Pancreas (tissue), 10 donors: ENCODE measurements at regions not wholly inside any gene's neighbourhood (a gene's known extent, or its start where the extent isn't known, plus 50 kb on each side); places are given as distances from the start of the nearest gene placed in this dataset.

Experiments
- ATAC-seq, 4 donors: fragments of 200-7000 bp; cut with Tn5 transposase; one replicate each; pipeline versions ENCODE4 v1.8.0 to v1.9.1; 2020; ENCODE audit warnings: mild to moderate bottlenecking in 4 of 4, moderate library complexity in 4 of 4
- DNase-seq, 6 donors: peaks; one replicate each; pipeline ENCODE4 v3.0.0-alpha.2; 2020
- FAIRE-seq: peaks from 2 replicates; lab custom pipeline; 2012; peaks lifted over from hg19 to GRCh38; lab: Jason Lieb, UNC
- H3K27ac ChIP-seq, 4 donors: fragments of 200-600 bp; sonication (generic); 1 replicate in 3 of 4; 2 replicates in 1 of 4; pipeline versions ENCODE4 v1.5.0 to v1.8.0; 2020
- H3K27me3 ChIP-seq, 4 donors: fragments of 200-600 bp; one replicate each; pipeline ENCODE4 v1.8.0; 2021
- H3K36me3 ChIP-seq, 3 donors: fragments of 200-600 bp; sonication (generic) in 1 of 3; one replicate each; pipeline versions ENCODE4 v1.5.0 to v1.8.0; 2020 to 2021
- H3K4me1 ChIP-seq, 3 donors: fragments of 200-600 bp; one replicate each; pipeline ENCODE4 v1.8.0; 2021
- H3K4me3 ChIP-seq, 4 donors: fragments of 200-600 bp; sonication (generic) in 2 of 4; one replicate each; pipeline versions ENCODE4 v1.5.0 to v1.8.0; 2020 to 2021
- H3K9me3 ChIP-seq, 4 donors: fragments of 200-600 bp; one replicate each; pipeline ENCODE4 v1.8.0; 2021
- WGBS, 2 donors: extraction: QIAGEN DNeasy Blood & Tissue Kit; methylation state at CpG; one replicate each; pipeline ENCODE4 v1.1.7; 2013; 5-methylcytosine and 5-hydroxymethylcytosine counted together
- intact Hi-C, 3 donors: fragments of 100-400 bp; cut with DNase I; formaldehyde crosslinking; loops; one replicate each; pipeline versions ENCODE4 v1.11.1 to v1.14.2; 2022
- TF ChIP-seq, protein P1 (sequence below), 4 donors: fragments of 200-600 bp; sonication (generic) in 3 of 4; IDR thresholded peaks; one replicate each; pipeline versions ENCODE4 v1.5.0 to v1.8.0; 2021; ENCODE audit warnings: antibody characterized with exemption in 4 of 4
- donor health status: healthy with polysubstance abuse.
- donor health status: DM: no; HTN: no; CAD: no; lungs with moderate emphysema.
- donor health status: DM: no; HTN: no; CAD: no.
- donor health status: control.
- donor health status: control.
- donor health status: Bipolar disorder and iron deficiency.
- donor health status: DM: yes; HTN: yes; CAD: no.
- donor health status: DM: no; HTN: no; CAD: no.
- donor health status: DM: no; HTN: no; CAD: no.
- donor health status: DM: yes; HTN: yes; CAD: no.

DNA sequence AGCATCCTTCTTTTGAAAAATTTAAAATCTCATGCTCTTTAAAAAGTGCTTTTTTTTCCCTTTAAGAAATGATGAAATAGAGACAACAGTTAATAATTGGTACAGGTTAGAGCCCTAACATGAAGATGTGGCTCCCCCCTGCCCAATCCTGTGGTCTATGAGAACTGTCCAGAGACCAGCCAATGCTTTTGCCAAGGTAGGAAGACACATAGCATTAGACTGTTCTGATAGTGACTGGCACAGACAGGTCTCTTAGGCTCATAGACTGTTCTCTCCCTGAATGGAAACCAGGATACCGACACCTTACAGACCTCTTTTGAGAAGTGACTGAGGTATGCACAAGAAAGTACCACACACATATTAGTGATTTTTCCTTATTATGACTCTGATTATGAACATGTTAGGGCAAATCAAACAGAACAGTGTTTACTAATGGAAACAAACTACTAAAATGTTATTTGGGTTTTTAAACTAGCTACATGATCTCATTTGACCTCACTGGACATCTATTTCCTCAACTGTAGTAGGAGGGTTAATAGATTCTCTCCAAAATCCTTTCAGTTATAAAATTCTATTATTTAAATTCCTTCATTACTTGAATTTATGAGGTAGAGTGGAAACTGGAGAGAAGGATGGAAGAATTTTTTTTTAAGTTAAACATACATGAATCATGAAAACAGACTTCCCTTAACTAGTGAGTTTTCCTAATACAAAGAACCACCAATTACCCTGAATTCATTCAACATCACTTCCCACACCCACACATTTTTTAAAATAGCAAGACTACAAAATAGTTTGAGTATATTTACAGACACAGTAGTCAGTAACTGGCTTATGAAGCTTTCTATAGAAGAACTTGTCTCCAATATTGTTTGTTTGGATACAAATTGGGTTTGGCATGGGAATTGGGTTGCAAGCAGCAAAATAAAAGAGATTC is 120.4 kb downstream of the OGFRL1 start:
- Histone ChIP-seq H3K36me3 (no peaks in the 10 kb centered on the region), H3K27me3 (no peaks in the 10 kb centered on the region), H3K4me1 (peaks cover 0 to 34% (median 8%) of the 10 kb centered on the region in 3 donors), H3K27ac (peak overlapping the region in 2 of 4 donors; percentile 15 to 20), H3K4me3 (no peak overlapping the region), H3K9me3 (no peaks in the 10 kb centered on the region)
- FAIRE-seq (no peak), DNase-seq (no peak), ATAC-seq (no peak)
- intact Hi-C loops, result no loop called here
- TF ChIP-seq, protein P1, sequence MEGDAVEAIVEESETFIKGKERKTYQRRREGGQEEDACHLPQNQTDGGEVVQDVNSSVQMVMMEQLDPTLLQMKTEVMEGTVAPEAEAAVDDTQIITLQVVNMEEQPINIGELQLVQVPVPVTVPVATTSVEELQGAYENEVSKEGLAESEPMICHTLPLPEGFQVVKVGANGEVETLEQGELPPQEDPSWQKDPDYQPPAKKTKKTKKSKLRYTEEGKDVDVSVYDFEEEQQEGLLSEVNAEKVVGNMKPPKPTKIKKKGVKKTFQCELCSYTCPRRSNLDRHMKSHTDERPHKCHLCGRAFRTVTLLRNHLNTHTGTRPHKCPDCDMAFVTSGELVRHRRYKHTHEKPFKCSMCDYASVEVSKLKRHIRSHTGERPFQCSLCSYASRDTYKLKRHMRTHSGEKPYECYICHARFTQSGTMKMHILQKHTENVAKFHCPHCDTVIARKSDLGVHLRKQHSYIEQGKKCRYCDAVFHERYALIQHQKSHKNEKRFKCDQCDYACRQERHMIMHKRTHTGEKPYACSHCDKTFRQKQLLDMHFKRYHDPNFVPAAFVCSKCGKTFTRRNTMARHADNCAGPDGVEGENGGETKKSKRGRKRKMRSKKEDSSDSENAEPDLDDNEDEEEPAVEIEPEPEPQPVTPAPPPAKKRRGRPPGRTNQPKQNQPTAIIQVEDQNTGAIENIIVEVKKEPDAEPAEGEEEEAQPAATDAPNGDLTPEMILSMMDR (IDR thresholded peaks at IDR 0.05), result no peak
- WGBS, 2 donors, result 67 to 79% methylated on average over 1 of the region's 1 CpG

DNA sequence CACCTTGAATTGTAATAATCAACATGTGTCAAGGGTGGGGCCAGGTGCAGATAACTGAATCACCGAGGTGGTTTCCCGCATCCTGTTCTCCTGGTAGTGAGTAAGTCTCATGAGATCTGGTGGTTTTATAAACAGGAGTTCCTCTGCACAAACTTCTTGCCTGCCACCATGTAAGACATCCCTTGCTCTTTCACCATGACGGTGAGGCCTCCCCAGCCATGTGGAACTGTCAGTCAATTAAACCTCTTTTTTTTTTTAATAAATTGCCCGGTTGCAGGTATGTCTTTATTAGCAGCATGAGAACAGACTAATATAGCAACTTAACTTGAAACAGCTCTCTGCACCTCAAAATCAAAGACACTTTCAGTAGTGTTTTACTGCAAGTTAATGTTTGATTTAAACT is 121.6 kb downstream of the OGFRL1 start:
- H3K4me3 ChIP-seq, result no peak overlapping the region
- intact Hi-C loops, result no loop called here
- FAIRE-seq (no peak), ATAC-seq (peak in 3 of 4 donors; percentile 29 to 62 (median 37)), DNase-seq (no peak)
- no peaks in the 10 kb centered on the region for H3K36me3 ChIP-seq
- H3K4me1 ChIP-seq, result peaks cover 0 to 36% (median 6%) of the 10 kb centered on the region in 3 donors
- TF ChIP-seq, protein P1 (IDR thresholded peaks at IDR 0.05), result no peak
- H3K27me3 ChIP-seq, result no peaks in the 10 kb centered on the region
- H3K27ac ChIP-seq, result peak overlapping the region in 2 of 4 donors; percentile 15 to 20
- no peaks in the 10 kb centered on the region for H3K9me3 ChIP-seq
- 48 to 51% methylated on average over 4 of the region's 4 CpGs for WGBS, 2 donors

DNA sequence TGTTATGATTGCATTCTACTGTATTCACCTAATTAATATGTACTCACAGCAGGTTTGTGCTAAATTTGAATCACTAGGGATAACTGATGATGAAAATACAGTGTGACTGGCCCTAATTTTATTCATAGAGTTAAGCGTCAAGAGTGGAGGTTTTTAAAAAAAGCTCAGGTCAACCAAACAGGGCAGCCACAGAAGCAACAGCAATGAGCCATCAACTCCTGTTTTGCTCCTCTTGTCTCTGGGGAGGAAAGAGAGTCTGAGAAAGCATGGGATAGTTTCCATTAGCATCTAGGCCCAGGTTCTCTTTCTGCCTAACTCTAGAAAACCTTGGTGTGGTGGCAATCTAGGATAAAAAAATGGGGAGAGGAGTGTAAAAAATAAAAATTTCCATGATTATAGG is 122.1 kb downstream of the OGFRL1 start:
- H3K27ac ChIP-seq, result peak overlapping the region in 2 of 4 donors; percentile 15 to 23
- no peaks in the 10 kb centered on the region for H3K9me3 ChIP-seq
- peaks cover 0 to 36% (median 3%) of the 10 kb centered on the region in 3 donors for H3K4me1 ChIP-seq
- intact Hi-C loops, result no loop called here
- 71 to 73% methylated on average over 1 of the region's 1 CpG for WGBS, 2 donors
- H3K36me3 ChIP-seq, result peaks cover 0 to 5% (median 0%) of the 10 kb centered on the region in 3 donors
- no peaks in the 10 kb centered on the region for H3K27me3 ChIP-seq
- TF ChIP-seq, protein P1 (IDR thresholded peaks at IDR 0.05), result no peak
- FAIRE-seq, result no peak
- ATAC-seq, result peak in 1 of 4 donors; percentile 33
- H3K4me3 ChIP-seq, result no peak overlapping the region
- no peak for DNase-seq

DNA sequence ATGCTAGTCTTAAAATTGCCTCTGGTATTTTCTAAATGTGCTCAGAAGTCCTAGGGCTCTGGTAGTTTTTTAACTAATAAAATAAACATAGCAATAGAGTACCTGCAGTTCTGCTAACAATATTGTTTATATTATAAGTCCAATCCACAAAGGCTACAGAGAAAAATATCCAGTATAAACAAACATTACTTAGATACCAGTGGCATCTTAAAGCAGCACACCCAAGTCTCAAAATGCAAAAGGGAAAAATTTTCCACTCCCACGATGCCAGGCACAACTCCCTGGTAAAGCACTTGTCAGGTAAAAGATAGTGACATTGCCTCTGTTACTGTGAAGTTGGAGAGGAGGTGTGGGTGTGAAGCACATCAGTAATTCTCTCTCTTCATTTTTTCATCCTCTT is 123.3 kb downstream of the OGFRL1 start:
- 22 to 36% methylated on average over 1 of the region's 1 CpG for WGBS, 2 donors
- H3K36me3 ChIP-seq, result peaks cover 0 to 12% (median 0%) of the 10 kb centered on the region in 3 donors
- peaks cover 0 to 29% (median 3%) of the 10 kb centered on the region in 3 donors for H3K4me1 ChIP-seq
- DNase-seq (no peak), ATAC-seq (no peak), FAIRE-seq (no peak)
- no peaks in the 10 kb centered on the region for H3K9me3 ChIP-seq
- intact Hi-C loops, result no loop called here
- H3K27me3 ChIP-seq, result no peaks in the 10 kb centered on the region
- H3K4me3 ChIP-seq, result no peak overlapping the region
- H3K27ac ChIP-seq, result peak overlapping the region in 2 of 4 donors; percentile 20 to 55
- TF ChIP-seq, protein P1 (IDR thresholded peaks at IDR 0.05), result no peak
